ENCODE measurements at regions not wholly inside any gene's neighbourhood (a gene's known extent, or its start where the extent isn't known, plus 50 kb on each side); places are given as distances from the start of the nearest gene placed in this dataset.

DNA sequence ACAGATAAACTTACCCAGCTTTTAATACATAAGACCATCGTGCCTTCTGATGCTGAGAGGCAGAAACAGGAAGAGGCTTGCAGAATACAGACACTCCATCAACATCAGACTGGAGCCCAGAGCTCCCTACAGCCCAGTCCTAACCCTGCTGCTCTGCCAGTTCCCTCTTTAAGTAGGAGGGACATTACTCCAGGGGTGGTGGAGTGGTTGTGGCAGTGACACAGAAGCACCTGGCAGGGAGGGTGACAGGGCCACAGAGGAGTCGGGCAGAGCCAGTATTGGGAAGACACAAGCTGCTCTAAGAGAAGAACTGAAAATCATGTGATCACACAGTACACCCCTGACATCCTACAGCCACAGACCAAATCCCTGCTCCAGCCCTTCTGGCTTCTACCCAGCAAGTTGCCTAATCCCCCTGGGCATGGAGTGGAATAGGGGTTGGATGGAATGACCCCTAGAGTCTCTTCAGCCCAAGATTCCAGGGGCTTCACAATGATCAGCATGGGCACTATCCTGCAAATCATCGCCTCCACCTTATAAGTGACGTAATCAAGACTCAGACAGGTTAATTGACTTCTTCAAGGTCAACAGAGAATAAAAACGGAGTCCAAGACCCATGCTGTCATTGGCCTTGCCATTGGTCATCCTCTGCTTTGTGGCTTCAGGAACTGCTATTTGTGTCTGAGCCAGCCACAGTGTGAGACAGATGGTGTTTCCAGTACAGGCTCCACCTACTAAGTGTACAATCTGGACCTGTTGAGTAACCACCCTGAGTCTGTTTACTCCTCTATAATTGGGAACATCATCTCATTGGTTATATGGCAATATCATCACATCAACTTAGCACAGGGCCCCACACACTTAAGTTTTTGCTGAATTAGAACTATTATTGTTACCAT is 61.1 kb upstream of the ZMIZ1 start:
- FAIRE-seq, result no peak
- no peak for DNase-seq (ENCODE audit: insufficient read length, low spot score)

DNA sequence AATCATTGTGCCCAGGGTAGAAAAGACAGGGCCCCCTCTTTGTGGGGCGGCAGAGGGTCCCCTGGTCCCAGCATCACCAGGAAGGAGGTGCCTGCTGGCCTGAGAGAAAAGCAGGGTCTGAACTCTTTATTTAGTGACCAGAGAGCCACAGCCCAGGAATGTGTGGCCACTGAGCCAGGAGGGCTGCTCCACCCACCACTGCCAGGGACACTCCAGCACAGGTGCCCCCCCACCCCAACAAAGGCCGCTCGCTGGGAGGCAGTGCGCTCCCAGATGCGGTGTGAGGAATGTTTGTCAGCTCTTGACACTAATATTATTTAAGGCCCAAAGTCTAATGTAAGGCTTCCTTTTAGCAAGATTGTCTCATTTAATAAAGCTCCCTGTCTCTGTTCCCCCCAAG is 59.6 kb upstream of the ZMIZ1 start:
- FAIRE-seq (no peak), DNase-seq (ENCODE audit: insufficient read length, low spot score) (no peak)

- no peak for DNase-seq (ENCODE audit: insufficient read length, low spot score)
Measured at GRCh38 chr10:79012567-79012966, 56.2 kb upstream of the ZMIZ1 start.

GRCh38 chr10:79013406-79013987 is 55.3 kb upstream of the ZMIZ1 start:
- FAIRE-seq, result no peak

More at GRCh38 chr10:79012567-79012966, 56.2 kb upstream of the ZMIZ1 start:
- FAIRE-seq, result no peak

DNA sequence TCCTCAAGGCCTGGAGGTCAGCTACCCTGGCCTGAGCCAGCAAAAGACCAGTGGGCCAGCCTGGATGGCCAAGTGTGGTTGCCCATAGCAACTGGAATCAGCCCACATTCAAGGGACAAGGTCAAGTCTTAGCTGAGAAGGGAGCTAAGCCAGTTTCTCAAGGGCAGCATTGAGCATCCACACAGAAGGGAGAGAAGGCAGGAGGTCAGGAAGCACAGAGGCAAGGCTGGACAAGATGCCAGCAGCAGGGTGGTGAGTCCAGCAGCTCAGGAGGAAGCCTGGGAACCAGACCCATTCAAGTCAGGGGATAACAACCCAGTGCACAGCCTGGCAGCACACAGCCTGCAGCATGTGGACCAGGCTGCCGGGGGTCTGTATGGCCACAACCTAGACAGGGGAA is 54.0 kb upstream of the ZMIZ1 start:
- FAIRE-seq, result no peak
- DNase-seq (ENCODE audit: insufficient read length, low spot score), result no peak

More at GRCh38 chr10:79013406-79013987, 55.3 kb upstream of the ZMIZ1 start:
- DNase-seq (ENCODE audit: insufficient read length, low spot score), result no peak

DNA sequence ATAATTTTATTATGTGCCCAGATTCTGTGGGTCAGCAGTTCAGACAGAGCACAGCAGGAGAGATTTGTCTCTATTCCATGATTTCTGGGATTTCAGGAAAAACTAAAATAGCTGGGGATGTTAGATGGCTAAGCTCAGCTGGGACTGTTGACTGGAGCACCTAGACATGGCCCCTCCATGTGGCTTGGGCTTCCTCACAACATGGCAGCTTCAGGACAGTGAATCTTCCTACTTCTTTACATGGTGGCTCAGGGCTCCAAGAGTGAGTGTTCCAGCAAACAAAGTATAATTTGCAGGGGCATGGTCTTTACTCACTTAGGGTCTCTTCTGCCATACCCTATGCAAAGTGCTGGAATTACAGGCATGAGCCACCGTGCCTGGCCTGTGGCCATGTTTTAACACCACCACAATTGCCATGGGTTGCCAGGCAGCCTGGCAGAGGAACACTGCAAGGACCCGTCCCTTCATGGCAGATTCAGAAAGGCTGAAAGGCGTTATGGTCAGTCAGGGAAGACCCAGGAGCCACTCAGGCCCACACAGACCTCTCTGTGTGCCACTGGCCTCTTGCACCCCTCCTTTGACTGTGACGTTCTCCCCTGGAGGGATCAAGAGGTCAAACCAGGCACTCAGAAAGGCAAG is 50.8 kb upstream of the ZMIZ1 start:
- no peak for FAIRE-seq
- no peak for DNase-seq (ENCODE audit: insufficient read length, low spot score)

- FAIRE-seq, result no peak
- no peak for DNase-seq (ENCODE audit: insufficient read length, low spot score)
Measured at GRCh38 chr10:79018521-79019011, 50.2 kb upstream of the ZMIZ1 start.

All from GM19239 (cell line).